HG03045 (cell line): ENCODE measurements at regions not wholly inside any gene's neighbourhood (a gene's known extent, or its start where the extent isn't known, plus 50 kb on each side); places are given as distances from the start of the nearest gene placed in this dataset.
"Not testable (repeated sequence)": the region's sequence is repeated elsewhere in the genome, so short reads cannot be mapped to it uniquely, and the experiment has no call there.

Experiments
- ATAC-seq: cut with Tn5 transposase; IDR thresholded peaks from one replicate; pipeline ENCODE4 v1.9.1; 2021; ENCODE audit warnings: mild to moderate bottlenecking, moderate library complexity; ENCODE audit not compliant: unreplicated experiment

- ATAC-seq = no peak
Measured at GRCh38 chr5:163870441-163870840, 365.0 kb downstream of the MAT2B start.

GRCh38 chr5:163874431-163874830 is 369.0 kb downstream of the MAT2B start:
- no peak for ATAC-seq

- not testable (repeated sequence) for ATAC-seq
Measured at GRCh38 chr5:163874912-163875311, 369.5 kb downstream of the MAT2B start.

GRCh38 chr5:163877865-163878264 is 372.4 kb downstream of the MAT2B start:
- no peak for ATAC-seq

GRCh38 chr5:163878490-163878889 is 373.1 kb downstream of the MAT2B start:
- no peak for ATAC-seq

- no peak for ATAC-seq
Measured at GRCh38 chr5:163880302-163880701, 374.9 kb downstream of the MAT2B start.

- no peak for ATAC-seq
Measured at GRCh38 chr5:163885117-163885516, 379.7 kb downstream of the MAT2B start.

- ATAC-seq = no peak
Measured at GRCh38 chr5:163887854-163888253, 382.4 kb downstream of the MAT2B start.

- ATAC-seq = no peak
Measured at GRCh38 chr5:163888366-163888765, 382.9 kb downstream of the MAT2B start.

GRCh38 chr5:163889369-163889768 is 383.9 kb downstream of the MAT2B start:
- no peak for ATAC-seq

- ATAC-seq = no peak
Measured at GRCh38 chr5:163890261-163890660, 384.8 kb downstream of the MAT2B start.

- ATAC-seq = no peak
Measured at GRCh38 chr5:163893281-163893680, 387.9 kb downstream of the MAT2B start.

GRCh38 chr5:163894645-163895044 is 389.2 kb downstream of the MAT2B start:
- ATAC-seq = no peak

GRCh38 chr5:163898873-163899272 is 393.5 kb downstream of the MAT2B start:
- no peak for ATAC-seq

GRCh38 chr5:163907783-163908182 is 402.4 kb downstream of the MAT2B start:
- not testable (repeated sequence) for ATAC-seq

- no peak for ATAC-seq
Measured at GRCh38 chr5:163908253-163908652, 402.8 kb downstream of the MAT2B start.

- ATAC-seq = no peak
Measured at GRCh38 chr5:163910226-163910625, 404.8 kb downstream of the MAT2B start.

GRCh38 chr5:163912046-163912445 is 406.6 kb downstream of the MAT2B start:
- no peak for ATAC-seq

GRCh38 chr5:163913548-163913947 is 408.1 kb downstream of the MAT2B start:
- ATAC-seq = no peak

- ATAC-seq = peak; percentile 24
Measured at GRCh38 chr5:163914910-163915309, 409.5 kb downstream of the MAT2B start.

GRCh38 chr5:163915481-163915961 is 410.1 kb downstream of the MAT2B start:
- ATAC-seq = peak; percentile 64

GRCh38 chr5:163916376-163916775 is 411.0 kb downstream of the MAT2B start:
- peak; percentile 93 for ATAC-seq

GRCh38 chr5:163916861-163917260 is 411.4 kb downstream of the MAT2B start:
- ATAC-seq = no peak

GRCh38 chr5:163917747-163918146 is 412.3 kb downstream of the MAT2B start:
- no peak for ATAC-seq
